GM19467 (cell line): ENCODE measurements at regions not wholly inside any gene's neighbourhood (a gene's known extent, or its start where the extent isn't known, plus 50 kb on each side); places are given as distances from the start of the nearest gene placed in this dataset.

Experiments
- ATAC-seq: cut with Tn5 transposase; IDR thresholded peaks from one replicate; pipeline ENCODE4 v1.9.1; 2021; ENCODE audit warnings: mild to moderate bottlenecking, moderate library complexity; ENCODE audit not compliant: unreplicated experiment

DNA sequence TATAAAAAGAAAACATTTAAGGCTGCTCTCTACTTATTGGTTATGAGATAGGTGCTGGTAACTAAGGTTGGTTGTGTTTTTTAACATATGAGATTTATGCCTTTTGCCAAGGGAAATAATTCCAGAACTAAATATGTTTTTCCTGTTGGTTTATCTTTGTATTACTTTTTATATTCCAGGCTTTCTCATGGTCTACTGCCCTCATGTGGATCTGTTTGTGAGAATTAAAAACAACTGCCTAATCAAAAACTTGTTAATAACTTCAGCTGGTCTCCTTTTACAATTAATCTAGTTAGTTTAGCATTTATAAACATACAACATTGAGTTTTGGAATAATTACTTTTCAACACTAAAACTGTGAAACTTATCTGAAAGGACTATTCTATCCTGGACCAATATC lies 1208.3 kb downstream of the ADGRL3 start:
- no peak for ATAC-seq

DNA sequence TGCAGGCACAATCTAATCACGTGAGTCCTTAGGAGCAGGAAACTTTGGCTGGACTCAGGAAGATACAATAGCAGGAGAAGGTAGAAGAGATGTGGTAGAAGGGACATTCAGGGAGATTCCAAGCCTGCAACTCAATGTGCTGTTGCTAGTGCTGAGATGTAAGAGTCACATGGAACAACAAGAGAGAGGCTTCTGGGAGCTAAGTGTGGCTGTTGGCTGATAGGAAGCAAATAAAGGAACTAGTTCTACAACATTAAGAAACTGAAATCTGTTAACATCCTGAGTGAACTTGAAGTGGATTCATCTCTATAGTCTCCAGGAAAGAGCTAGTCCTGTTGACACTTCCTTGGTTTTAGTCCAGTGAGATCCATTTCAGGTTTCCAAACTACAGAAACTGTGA lies 1207.4 kb downstream of the ADGRL3 start:
- no peak for ATAC-seq

DNA sequence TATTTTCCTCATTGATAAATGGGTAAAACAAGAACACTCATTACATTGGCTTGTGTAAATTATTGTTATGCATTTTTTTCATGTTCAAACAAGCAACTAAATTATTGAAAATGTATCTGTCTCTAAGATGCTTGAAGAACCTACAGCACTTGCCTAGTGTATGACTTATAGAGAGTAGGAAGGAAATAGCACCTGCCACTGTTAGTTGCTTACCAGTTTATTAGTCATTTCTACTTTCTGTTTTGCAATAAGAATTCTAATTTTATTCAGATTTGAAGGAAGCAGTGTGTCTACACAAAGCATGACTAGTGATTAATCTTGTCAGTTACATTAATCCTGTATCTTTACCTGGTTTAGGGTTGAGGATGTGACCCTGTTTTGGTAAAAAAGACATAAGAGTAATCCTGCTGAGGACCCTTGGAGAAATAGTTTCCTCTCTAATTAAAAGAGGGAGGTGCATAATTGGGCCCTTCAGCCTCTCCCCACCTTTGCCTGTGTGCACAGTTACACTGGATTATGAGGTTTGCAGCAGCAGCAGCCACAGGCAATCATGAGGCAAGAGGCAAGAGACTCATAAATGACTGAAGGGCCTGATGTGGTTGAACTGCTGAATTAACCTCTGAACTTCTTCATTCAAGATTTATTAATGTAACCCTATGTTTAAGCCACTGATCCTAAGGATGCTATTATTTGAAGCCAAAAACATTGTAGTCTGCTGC lies 1202.1 kb downstream of the ADGRL3 start:
- ATAC-seq = no peak

DNA sequence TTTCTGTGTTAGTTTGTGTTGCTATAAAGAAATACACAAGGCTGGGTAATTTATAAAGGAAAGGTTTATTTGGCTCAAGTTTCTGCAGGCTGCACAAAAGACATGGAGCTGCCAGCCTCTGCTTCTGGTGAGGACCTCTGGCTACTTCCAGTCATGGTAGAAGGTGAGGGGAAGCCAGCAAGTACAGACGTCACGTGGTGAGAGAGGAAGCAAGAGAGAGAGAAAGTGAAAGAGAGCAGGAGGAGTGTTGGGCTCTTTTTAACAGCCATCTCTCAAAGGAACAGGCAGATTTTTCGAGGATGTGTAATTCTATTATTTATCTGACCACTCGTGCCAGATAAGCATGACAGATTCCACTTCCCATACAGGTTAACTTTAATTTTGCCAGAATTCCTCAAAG lies 1199.1 kb downstream of the ADGRL3 start:
- no peak for ATAC-seq

DNA sequence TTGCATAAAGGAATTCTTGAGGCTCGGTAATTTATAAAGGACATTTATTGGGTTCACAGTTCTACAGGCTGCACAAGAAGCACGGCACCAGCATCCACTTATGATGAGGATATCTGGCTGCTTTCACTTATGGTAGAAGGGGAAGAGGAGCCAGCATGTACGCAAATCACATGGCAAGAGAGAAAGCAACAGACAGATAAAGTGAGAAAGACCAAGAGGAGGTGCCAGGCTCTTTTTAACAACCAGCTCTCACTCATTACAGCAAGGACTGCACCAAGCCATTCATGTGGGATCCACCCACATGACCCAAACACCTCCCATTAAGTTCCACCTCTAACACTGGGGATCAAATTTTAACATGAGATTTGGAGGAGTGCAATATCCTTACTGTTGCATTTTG lies 1198.2 kb downstream of the ADGRL3 start:
- ATAC-seq = no peak

DNA sequence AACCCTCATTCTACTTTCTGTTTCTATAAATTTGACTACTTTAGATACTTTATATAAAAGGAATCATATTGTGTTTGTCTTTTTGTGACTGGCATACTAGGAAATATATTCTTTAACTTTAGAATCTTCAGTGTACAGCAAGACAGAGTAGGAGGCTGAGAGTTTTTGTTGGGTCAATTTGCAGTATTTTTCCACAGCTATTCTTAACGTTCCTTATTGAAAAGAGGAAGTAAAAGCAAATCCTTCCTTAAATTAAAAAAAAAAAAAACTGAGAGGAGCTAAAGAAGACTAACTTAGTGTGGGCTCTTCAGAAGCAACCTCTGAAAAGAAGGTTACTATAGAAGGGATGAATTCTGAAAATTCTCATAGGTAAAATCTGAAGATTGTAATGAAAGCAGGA lies 1194.6 kb downstream of the ADGRL3 start:
- ATAC-seq = no peak

DNA sequence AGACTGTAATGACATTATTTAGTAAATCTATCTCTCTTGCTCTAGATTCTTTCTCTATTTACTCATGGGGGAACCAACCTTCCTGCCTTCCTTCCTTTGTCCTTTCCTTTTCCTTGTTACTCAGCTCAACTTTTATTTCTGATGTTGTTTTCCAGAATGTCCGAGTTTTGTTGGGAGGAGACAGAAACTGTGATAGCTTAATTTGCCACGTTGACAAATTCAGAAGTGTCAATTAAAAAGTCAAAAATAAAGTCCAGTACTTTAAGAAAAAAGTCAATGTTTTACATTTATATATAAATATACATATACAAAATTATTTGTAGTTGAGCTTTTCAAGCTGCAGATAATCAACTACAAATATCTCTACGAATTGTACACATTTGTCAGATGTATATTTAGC lies 1187.7 kb downstream of the ADGRL3 start:
- no peak for ATAC-seq

DNA sequence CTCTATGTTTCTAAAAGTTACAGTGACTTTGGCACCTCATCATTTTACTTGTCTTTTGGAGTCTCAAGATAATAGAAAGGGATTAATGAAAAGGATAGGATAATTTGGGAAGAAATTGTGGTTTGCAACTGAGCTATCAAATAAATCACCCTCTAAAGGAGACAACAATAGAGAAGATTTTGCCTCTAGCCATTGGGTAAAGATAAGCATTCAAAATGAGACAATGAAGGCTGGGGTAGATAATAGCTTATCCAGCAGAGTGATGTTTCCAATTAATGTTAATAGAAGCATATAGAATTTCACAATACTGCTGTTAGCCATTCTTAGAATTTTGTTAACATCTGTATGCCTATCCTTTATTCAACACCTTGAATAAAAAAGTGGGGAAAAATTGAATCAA lies 1177.6 kb downstream of the ADGRL3 start:
- ATAC-seq = no peak

DNA sequence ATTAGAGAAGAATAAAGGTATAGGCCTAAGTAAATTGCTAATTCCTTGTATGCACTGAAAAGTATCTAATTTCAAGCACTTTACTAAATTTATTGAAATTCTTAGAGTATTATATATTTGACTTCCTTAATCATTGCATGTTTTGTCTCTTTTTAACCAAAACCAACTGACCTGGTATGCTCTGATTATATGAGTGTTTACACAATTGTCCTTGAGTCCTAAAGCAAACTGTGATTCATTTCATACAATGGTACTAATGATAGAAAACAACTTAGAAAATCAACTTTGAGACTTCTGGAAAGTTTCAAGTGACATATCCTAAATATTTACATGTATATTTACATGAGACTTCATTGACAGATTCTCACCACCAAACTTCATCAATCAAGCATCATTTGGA lies 1177.1 kb downstream of the ADGRL3 start:
- ATAC-seq = no peak

DNA sequence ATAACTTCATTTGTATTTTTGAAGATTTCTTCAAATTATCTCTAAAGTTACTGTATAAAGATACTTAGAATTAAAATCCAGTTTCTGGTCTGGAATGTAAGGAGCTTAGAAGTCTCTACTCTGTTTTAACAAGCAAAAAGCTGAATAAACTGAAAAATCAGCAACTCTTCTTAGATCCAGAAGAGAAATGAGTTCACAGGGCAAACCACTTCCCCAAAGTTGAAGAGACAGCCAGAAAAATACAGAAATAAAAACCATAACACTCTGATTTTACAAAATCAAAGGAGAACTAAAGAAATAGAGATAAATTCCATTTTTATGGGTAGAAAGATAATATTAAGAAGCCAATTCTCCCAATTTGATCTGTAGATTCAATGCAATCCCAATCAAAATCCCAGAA lies 1166.8 kb downstream of the ADGRL3 start:
- no peak for ATAC-seq

DNA sequence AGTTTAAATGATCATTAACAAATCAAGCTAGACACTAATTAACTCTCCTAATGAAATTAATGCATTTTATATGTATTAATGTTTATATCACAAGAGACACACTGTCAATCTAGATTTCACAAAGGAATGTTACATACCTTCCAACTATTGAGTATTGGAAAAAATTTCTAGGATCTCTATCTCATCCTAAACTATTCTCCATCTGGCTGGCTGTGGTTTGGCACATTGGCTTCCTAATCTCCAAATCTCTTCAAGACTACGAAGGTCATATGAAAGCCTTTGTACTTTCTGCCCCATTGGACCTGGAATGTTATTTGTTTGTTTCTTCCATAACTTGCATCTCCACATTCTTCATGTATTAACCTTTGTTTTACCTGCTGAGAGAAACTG lies 1160.0 kb downstream of the ADGRL3 start:
- no peak for ATAC-seq

DNA sequence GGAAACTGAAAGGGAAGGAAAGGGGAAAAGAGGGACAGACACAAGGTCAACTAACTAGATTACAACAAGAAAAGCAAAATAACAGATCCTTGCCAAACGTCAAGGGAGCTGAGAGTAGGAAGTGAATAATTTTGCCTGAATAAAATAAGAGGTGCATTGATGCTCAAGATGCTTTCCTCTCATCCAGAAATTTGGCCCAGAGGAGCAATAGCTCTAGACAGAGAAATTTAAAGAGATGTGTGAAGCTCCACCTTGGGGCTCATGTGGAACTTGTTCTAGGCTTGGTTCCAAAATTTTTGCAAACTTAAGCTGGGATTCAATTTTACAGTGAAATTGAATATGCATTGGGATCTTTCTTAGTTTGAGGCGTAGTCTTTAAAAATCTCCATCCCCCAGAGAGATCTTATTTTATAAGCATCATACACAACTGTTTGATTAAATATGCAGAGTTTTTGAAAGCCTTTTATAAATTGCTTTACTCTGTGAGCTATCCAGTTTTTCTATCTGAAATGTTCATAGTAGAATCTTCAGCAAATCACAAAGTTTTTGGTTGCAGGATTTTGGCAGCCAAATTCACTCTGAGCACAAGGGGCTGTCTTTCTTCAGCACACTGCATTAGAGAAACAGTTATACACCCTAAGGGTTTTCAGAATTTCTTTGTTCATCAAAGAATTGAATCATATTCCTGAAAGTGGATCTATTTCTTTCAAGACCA lies 1159.5 kb downstream of the ADGRL3 start:
- ATAC-seq = no peak

DNA sequence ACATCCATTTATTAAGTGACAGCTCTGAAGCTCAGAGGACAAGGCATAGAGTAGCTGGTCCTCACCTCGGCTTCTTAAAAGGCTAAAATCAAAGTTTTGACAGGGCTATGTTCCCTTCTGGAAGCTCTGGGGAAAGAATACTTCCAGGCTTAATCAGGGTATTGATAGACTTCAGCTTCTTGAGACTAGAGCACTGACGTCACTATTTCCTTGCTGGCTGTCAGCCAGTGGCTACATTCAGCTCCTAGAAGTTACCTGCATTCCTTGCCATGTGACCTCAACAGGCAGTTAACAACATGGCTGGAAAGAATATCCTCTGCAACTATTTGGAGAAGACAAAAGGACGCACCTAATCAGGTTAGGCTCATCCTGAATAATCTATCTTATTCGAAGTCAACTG lies 1144.8 kb downstream of the ADGRL3 start:
- ATAC-seq = no peak

DNA sequence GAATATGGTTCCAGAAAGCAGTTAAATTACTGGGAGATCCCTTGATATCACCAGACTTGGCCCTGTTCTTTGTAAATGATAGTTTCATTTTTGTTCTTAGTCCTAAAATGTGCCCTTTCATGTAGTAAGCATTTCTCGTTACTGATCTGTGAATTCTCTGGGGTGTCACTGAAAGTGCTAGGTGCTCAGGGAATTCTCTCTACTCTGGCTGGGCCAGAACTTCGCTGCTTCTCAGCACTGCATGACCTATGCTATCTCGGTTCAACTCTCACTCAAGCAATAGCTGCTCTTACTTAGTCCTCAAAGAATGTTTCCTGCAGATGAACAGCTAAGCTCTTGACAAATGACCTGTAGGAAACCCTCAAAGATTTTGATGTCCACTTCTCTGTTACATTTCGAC lies 1144.3 kb downstream of the ADGRL3 start:
- ATAC-seq = no peak

DNA sequence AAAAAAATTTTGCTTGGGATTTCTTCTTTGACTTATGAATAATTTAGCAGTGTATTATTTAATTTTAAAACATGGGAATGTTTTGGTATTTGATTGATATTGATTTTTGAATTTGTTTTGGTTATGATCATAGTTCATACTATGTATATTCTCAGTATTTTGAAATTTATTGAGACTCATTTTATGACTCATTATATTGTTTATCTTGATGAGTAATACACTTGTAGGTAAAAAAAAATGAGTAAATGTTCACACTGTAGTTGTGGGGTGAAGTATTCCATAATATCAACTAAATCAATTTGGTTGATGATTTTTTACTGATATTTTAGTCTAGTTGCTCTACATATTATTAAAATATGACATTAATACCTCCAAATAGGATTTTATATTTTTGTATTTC lies 1142.2 kb downstream of the ADGRL3 start:
- no peak for ATAC-seq

DNA sequence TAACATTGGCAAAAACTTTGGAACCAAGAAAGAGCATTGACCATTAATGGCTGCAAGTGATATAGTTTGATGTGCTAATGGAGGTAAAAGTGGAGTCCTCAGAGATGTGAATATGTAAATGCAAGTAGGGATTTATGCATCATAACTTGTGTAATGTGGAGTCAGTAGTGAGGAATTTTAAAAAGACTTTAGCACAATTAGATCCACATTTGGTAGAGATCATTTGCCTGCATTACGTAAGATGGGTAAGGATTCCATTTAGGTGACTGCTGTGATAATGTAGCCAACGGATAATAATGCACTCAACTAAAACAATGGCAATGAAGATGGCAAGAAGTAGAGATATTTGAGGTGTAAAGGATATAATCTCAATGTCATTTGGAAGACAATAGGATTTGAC lies 1128.4 kb downstream of the ADGRL3 start:
- no peak for ATAC-seq

DNA sequence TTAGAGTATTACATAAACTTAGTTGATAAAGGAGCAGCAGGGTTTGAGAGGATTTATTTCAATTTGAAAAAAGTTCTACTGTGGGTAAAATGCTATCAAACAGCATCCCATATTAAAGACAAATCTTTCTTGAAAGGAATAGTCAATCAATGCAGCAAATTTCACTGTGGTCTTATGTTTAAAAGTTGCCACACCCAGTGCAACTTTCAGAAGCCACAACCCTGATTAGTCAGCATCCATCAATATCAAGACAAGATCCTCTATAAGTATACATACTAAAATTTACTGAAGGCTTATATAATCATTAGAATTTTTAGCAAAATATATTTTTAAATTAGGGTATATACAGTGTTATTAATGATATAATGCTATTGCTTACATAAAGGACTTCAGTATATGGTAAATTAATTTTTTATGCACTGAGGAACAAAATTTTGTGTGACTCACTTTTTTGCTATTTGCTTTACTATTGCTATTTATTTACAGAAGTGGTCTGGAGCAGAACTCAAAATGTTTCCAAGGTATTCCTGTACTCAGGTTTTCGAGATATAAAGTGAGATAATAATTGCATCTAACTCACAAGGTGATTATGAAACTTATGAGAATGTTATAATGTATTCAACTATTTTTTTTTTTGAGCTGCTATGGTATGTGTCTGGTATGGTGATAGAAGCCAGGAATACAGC lies 1127.6 kb downstream of the ADGRL3 start:
- ATAC-seq = no peak

DNA sequence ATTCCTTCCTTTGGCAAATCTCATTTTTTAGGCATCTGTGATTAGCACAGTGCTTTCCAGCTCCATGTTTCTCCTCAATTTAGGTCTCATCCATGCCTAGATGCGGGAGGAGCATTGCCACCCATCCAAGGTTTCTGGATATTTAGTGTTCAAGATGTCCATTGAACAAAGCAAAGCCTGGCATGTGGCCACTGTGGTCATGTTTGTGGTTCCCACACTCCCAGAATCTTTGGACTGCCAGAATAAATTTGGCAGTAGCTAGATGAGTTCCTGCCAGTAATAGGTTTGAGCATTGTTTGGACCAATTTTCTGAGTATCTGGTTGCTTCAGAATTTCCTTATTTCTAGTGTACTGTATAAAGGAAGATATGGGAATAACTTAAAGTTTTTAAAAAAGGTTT lies 1124.1 kb downstream of the ADGRL3 start:
- ATAC-seq = no peak

DNA sequence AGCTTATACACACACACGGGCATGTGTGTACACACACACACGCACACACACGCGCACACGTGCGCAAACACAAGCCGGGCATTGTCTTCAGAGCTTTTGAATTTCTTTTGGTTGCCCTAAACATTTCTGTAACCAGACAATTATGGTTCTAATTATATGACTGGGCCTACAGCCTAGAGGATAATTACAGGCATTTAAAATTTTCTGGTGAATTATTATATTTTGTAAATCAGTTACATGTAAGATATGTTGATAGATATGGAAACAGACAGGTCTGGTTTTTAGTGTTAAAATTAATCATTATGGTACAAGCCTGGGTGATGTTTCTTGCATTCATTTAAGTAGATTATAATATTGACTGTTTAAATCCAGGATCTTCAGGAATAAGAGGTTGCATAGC lies 1120.5 kb downstream of the ADGRL3 start:
- ATAC-seq = no peak

DNA sequence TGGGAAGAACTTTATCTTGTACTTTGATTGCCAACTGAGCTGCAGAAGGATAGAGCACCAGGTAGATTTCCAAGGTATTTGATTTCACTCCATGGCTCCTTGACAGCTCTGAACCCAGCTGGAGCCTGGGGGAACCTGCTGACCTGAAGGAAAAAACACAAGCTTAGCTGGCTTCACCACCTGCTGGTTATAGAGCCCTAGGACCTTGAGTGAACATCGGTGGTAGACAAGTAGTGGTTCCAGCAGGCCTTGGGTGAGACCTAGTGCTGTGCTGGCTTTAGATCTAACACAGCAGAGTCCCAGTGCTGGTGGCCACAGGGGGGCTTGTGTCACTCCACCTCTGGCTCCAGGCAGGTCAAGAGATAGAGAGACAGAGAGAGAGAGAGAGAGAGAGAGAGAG lies 1102.6 kb downstream of the ADGRL3 start:
- no peak for ATAC-seq

DNA sequence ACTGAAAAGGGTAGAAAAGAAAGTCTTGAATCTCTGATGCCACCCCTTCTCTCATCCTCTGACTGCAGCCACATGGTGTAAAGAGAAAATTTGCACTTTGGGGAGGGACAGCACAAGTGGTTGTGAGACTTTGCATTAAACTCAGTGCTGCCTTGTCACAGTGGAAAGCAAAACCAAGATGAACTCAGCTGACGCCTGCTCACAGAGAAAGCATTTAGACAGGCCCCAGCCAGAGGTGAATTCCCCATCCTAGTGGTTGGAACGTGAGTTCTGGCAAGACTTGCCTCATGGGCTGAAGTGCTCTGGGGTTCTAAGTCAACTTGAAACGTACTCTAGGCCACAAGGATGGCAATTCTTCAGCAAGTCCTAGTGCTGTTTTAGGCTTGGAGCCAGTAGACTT lies 1101.4 kb downstream of the ADGRL3 start:
- ATAC-seq = no peak

DNA sequence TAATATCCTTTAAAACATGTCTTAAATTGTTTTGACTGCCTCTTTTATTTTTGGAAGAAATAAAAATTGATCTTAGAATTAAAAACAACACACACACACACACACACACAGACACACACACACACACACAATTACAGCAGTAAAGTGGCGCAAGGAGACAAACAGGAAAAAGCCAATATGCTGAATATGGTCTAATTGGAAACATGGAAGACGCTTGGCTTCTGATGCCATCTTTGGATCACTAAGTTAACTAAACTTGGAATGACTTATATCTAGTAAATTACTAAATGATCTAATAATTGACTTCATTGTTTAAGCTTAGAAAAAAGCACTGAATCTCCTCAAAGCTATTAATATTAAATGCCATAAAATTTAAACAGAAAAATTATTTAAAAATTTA lies 1093.4 kb downstream of the ADGRL3 start:
- no peak for ATAC-seq
